K562 (cell line): ENCODE measurements at regions not wholly inside any gene's neighbourhood (a gene's known extent, or its start where the extent isn't known, plus 50 kb on each side); places are given as distances from the start of the nearest gene placed in this dataset.

ENCODE experiments used
- E2F3 ChIP-seq: fragments of 250-450 bp; sonication (Bioruptor Pico); IDR thresholded peaks from 2 replicates; pipeline ENCODE4 v1.4.0; 2020; ENCODE audit warnings: mild to moderate bottlenecking
- NFE2 ChIP-seq: IDR thresholded peaks from 2 replicates; pipeline ENCODE4 v1.6.1; 2014; ENCODE audit warnings: antibody characterized with exemption, low read depth
- NR2C1 ChIP-seq, 2 experiments: fragments of 450-650 bp; IDR thresholded peaks; 2 replicates each; pipeline ENCODE4 v1.6.1; 2017; ENCODE audit warnings: mild to moderate bottlenecking in 2 of 2, antibody characterized with exemption in 1 of 2, inconsistent platforms in 1 of 2, missing compliant biosample characterization in 1 of 2, missing genetic modification characterization in 1 of 2
- SNIP1 ChIP-seq: fragments of 450-650 bp; IDR thresholded peaks from 2 replicates; pipeline ENCODE4 v1.7.1; 2017; ENCODE audit warnings: low read depth, mild to moderate bottlenecking
- TF ChIP-seq, protein P1 (sequence below): fragments of 250-450 bp; sonication (Bioruptor Pico); IDR thresholded peaks from 2 replicates; pipeline ENCODE4 v1.4.0; 2020; ENCODE audit warnings: mild to moderate bottlenecking, moderate library complexity
- TF ChIP-seq, protein P2 (sequence below): fragments of 250-450 bp; sonication (Bioruptor Pico); IDR thresholded peaks from 2 replicates; pipeline ENCODE4 v1.5.1; 2021; ENCODE audit warnings: mild to moderate bottlenecking
- TF ChIP-seq, protein P3 (sequence below), 2 experiments: fragments of 150-350 bp in 1 of 2; IDR thresholded peaks; 2 replicates each; pipeline ENCODE4 v1.6.1; 2012 to 2016; ENCODE audit warnings: low read depth in 2 of 2, low read length in 2 of 2, mild to moderate bottlenecking in 1 of 2, moderate library complexity in 1 of 2
- TF ChIP-seq, protein P4 (sequence below): fragments of 250-450 bp; sonication (Bioruptor Pico); IDR thresholded peaks from 2 replicates; pipeline ENCODE4 v1.8.0; 2021; ENCODE audit warnings: borderline replicate concordance, mild to moderate bottlenecking, moderate library complexity; ENCODE audit not compliant: poor library complexity, severe bottlenecking

DNA sequence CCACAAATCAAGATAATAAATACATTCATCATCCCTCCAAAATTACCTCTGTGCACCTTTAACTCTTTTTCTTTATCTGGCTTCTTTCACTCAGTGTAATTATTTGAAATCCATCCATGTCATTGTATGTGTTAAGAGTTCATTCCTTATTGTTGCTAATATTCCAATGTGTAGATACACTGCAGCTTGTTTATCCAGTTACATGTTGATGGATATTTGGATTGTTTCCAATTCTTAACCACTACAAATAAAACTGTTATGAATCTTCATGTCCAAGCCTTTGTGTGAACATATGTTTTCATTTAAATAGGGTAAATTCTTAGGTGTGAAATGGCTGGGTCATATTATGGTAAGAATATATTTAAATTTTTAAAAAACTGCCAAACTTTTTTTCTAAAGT is 323.3 kb upstream of the NCAM1 start (continued):
- no peak for TF ChIP-seq NR2C1 (IDR thresholded peaks at IDR 0.05)
- TF ChIP-seq NR2C1 (tag; IDR thresholded peaks at IDR 0.05) = no peak
- TF ChIP-seq NFE2 = no peak
- TF ChIP-seq, protein P1, sequence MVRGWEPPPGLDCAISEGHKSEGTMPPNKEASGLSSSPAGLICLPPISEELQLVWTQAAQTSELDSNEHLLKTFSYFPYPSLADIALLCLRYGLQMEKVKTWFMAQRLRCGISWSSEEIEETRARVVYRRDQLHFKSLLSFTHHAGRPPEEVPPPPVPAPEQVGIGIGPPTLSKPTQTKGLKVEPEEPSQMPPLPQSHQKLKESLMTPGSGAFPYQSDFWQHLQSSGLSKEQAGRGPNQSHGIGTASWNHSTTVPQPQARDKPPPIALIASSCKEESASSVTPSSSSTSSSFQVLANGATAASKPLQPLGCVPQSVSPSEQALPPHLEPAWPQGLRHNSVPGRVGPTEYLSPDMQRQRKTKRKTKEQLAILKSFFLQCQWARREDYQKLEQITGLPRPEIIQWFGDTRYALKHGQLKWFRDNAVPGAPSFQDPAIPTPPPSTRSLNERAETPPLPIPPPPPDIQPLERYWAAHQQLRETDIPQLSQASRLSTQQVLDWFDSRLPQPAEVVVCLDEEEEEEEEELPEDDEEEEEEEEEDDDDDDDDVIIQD (CRISPR knock-in tag) = no peak
- TF ChIP-seq, protein P2, sequence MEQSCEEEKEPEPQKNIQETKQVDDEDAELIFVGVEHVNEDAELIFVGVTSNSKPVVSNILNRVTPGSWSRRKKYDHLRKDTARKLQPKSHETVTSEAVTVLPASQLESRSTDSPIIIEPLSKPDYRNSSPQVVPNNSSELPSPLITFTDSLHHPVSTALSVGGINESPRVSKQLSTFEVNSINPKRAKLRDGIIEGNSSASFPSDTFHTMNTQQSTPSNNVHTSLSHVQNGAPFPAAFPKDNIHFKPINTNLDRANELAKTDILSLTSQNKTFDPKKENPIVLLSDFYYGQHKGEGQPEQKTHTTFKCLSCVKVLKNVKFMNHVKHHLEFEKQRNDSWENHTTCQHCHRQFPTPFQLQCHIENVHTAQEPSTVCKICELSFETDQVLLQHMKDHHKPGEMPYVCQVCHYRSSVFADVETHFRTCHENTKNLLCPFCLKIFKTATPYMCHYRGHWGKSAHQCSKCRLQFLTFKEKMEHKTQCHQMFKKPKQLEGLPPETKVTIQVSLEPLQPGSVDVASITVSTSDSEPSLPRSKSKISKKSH (CRISPR knock-in tag) = no peak
- no peak for TF ChIP-seq E2F3 (CRISPR knock-in tag)
- TF ChIP-seq SNIP1 = no peak
- TF ChIP-seq, protein P3, sequence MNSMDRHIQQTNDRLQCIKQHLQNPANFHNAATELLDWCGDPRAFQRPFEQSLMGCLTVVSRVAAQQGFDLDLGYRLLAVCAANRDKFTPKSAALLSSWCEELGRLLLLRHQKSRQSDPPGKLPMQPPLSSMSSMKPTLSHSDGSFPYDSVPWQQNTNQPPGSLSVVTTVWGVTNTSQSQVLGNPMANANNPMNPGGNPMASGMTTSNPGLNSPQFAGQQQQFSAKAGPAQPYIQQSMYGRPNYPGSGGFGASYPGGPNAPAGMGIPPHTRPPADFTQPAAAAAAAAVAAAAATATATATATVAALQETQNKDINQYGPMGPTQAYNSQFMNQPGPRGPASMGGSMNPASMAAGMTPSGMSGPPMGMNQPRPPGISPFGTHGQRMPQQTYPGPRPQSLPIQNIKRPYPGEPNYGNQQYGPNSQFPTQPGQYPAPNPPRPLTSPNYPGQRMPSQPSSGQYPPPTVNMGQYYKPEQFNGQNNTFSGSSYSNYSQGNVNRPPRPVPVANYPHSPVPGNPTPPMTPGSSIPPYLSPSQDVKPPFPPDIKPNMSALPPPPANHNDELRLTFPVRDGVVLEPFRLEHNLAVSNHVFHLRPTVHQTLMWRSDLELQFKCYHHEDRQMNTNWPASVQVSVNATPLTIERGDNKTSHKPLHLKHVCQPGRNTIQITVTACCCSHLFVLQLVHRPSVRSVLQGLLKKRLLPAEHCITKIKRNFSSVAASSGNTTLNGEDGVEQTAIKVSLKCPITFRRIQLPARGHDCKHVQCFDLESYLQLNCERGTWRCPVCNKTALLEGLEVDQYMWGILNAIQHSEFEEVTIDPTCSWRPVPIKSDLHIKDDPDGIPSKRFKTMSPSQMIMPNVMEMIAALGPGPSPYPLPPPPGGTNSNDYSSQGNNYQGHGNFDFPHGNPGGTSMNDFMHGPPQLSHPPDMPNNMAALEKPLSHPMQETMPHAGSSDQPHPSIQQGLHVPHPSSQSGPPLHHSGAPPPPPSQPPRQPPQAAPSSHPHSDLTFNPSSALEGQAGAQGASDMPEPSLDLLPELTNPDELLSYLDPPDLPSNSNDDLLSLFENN (IDR thresholded peaks at IDR 0.05; ENCODE audit: low read depth in 2 of 2, low read length in 2 of 2) = no peak
- TF ChIP-seq, protein P4, sequence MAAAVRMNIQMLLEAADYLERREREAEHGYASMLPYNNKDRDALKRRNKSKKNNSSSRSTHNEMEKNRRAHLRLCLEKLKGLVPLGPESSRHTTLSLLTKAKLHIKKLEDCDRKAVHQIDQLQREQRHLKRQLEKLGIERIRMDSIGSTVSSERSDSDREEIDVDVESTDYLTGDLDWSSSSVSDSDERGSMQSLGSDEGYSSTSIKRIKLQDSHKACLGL = no peak
- TF ChIP-seq, all 486 proteins: peak for 0
